Liver (tissue), 8 donors: ENCODE measurements at regions not wholly inside any gene's neighbourhood (a gene's known extent, or its start where the extent isn't known, plus 50 kb on each side); places are given as distances from the start of the nearest gene placed in this dataset.

Experiments
- DNase-seq: peaks from one replicate; pipeline ENCODE4 v3.0.0-alpha.2; 2017; ENCODE audit warnings: low spot score
- H3K27ac ChIP-seq, 2 donors: one replicate each; pipeline ENCODE4 v1.7.0; 2013; ENCODE audit warnings: inconsistent platforms in 2 of 2, low read length in 2 of 2, control low read depth in 1 of 2, low read depth in 1 of 2, mild to moderate bottlenecking in 1 of 2
- H3K27me3 ChIP-seq, 4 donors: one replicate each; pipeline versions ENCODE4 v1.6.1 to v1.7.0; 2013; ENCODE audit warnings: low read length in 3 of 4, inconsistent platforms in 1 of 4, mild to moderate bottlenecking in 1 of 4, moderate library complexity in 1 of 4; ENCODE audit not compliant: control insufficient read depth in 4 of 4, insufficient read depth in 4 of 4
- H3K36me3 ChIP-seq, 4 donors: one replicate each; pipeline versions ENCODE4 v1.6.1 to v1.7.0; 2013; ENCODE audit warnings: low read length in 3 of 4, mild to moderate bottlenecking in 3 of 4, low read depth in 1 of 4, moderate library complexity in 1 of 4; ENCODE audit not compliant: control insufficient read depth in 4 of 4, insufficient read depth in 3 of 4
- H3K4me1 ChIP-seq, 4 donors: one replicate each; pipeline versions ENCODE4 v1.6.1 to v1.7.0; 2013; ENCODE audit warnings: low read length in 3 of 4, mild to moderate bottlenecking in 3 of 4, moderate library complexity in 1 of 4; ENCODE audit not compliant: control insufficient read depth in 4 of 4, insufficient read depth in 4 of 4
- H3K4me3 ChIP-seq, 3 donors: one replicate each; pipeline versions ENCODE4 v1.6.1 to v1.7.0; 2013; ENCODE audit warnings: low read length in 3 of 3, control low read depth in 1 of 3, low read depth in 1 of 3, mild to moderate bottlenecking in 1 of 3
- H3K9ac ChIP-seq, 2 donors: one replicate each; pipeline ENCODE4 v1.7.0; 2013; ENCODE audit warnings: low read length in 2 of 2, mild to moderate bottlenecking in 2 of 2, moderate library complexity in 2 of 2, control low read depth in 1 of 2, low read depth in 1 of 2
- H3K9me3 ChIP-seq, 4 donors: one replicate each; pipeline versions ENCODE4 v1.6.1 to v1.7.0; 2013; ENCODE audit warnings: low read length in 3 of 4; ENCODE audit not compliant: control insufficient read depth in 4 of 4
- ATF3 ChIP-seq: IDR thresholded peaks from 2 replicates; pipeline ENCODE4 v1.6.1; 2016; ENCODE audit warnings: antibody characterized with exemption
- CTCF ChIP-seq: fragments of 150-350 bp; IDR thresholded peaks from 2 replicates; pipeline ENCODE4 v1.5.1; 2017; ENCODE audit warnings: improper control_type of control experiment, low read depth, low read length; ENCODE audit not compliant: missing input control
- EGR1 ChIP-seq, 2 donors: IDR thresholded peaks; 2 replicates each; pipeline ENCODE4 v1.6.1; 2016 to 2018; ENCODE audit warnings: antibody characterized with exemption in 2 of 2, low read depth in 2 of 2
- FOXA1 ChIP-seq: IDR thresholded peaks from 2 replicates; pipeline ENCODE4 v1.6.1; 2016; ENCODE audit warnings: antibody characterized with exemption
- FOXA2 ChIP-seq: IDR thresholded peaks from 2 replicates; pipeline ENCODE4 v1.6.1; 2016; ENCODE audit warnings: antibody characterized with exemption
- GABPA ChIP-seq, 2 donors: IDR thresholded peaks in 1 of 2; conservative IDR thresholded peaks in 1 of 2; 2 replicates each; pipeline ENCODE4 v1.6.1; 2016; ENCODE audit warnings: antibody characterized with exemption in 2 of 2, mild to moderate bottlenecking in 1 of 2, moderate library complexity in 1 of 2
- HNF4A ChIP-seq, 2 donors: conservative IDR thresholded peaks; 2 replicates each; pipeline ENCODE4 v1.6.1; 2016; ENCODE audit warnings: antibody characterized with exemption in 2 of 2, mild to moderate bottlenecking in 2 of 2
- HNF4G ChIP-seq: IDR thresholded peaks from 2 replicates; pipeline ENCODE4 v1.6.1; 2016; ENCODE audit warnings: antibody characterized with exemption
- JUND ChIP-seq, 2 donors: IDR thresholded peaks; 2 replicates each; pipeline ENCODE4 v1.6.1; 2016; ENCODE audit warnings: antibody characterized with exemption in 2 of 2
- MAX ChIP-seq: IDR thresholded peaks from 2 replicates; pipeline ENCODE4 v1.6.1; 2016; ENCODE audit warnings: antibody characterized with exemption
- NR2F2 ChIP-seq: IDR thresholded peaks from 2 replicates; pipeline ENCODE4 v1.6.1; 2016; ENCODE audit warnings: antibody characterized with exemption
- RAD21 ChIP-seq, 2 donors: IDR thresholded peaks; 2 replicates each; pipeline ENCODE4 v1.6.1; 2016; ENCODE audit warnings: antibody characterized with exemption in 2 of 2, mild to moderate bottlenecking in 2 of 2
- REST ChIP-seq: IDR thresholded peaks from 2 replicates; pipeline ENCODE4 v1.6.1; 2016; ENCODE audit warnings: antibody characterized with exemption, mild to moderate bottlenecking
- SP1 ChIP-seq: IDR thresholded peaks from 2 replicates; pipeline ENCODE4 v1.6.1; 2018; ENCODE audit warnings: antibody characterized with exemption, mild to moderate bottlenecking
- TAF1 ChIP-seq: conservative IDR thresholded peaks from 2 replicates; pipeline ENCODE4 v1.6.1; 2016; ENCODE audit warnings: antibody characterized with exemption, mild to moderate bottlenecking
- ZBTB33 ChIP-seq: IDR thresholded peaks from 2 replicates; pipeline ENCODE4 v1.6.1; 2016; ENCODE audit warnings: antibody characterized with exemption
- WGBS: extraction: QIAGEN DNeasy Blood & Tissue Kit; methylation state at CpG from one replicate; pipeline ENCODE4 v1.1.7; 2013; 5-methylcytosine and 5-hydroxymethylcytosine counted together
- donor health status: healthy.
- donor health status: healthy.
- donor health status: healthy.
- donor health status: healthy.
- donor health status: healthy.

- Histone ChIP-seq H3K36me3 (peaks cover 0 to 4% (median 0%) of the 10 kb centered on the region in 4 donors), H3K9ac (no peak overlapping the region), H3K9me3 (no peaks in the 10 kb centered on the region), H3K4me3 (no peak overlapping the region), H3K4me1 (no peaks in the 10 kb centered on the region), H3K27ac (no peak overlapping the region), H3K27me3 (no peaks in the 10 kb centered on the region)
- DNase-seq, result no peak
- TF ChIP-seq NR2F2, result no peak
- no peak for TF ChIP-seq MAX
- no peak for TF ChIP-seq GABPA (IDR thresholded peaks at IDR 0.05 in 1 of 2, conservative IDR thresholded peaks at IDR 0.05 in 1 of 2)
- no peak for TF ChIP-seq HNF4G
- TF ChIP-seq HNF4A (conservative IDR thresholded peaks at IDR 0.05), result no peak
- 98% methylated on average over 4 of the region's 4 CpGs for WGBS
Measured at GRCh38 chr17:14499976-14500375, 199.1 kb downstream of the HS3ST3B1 start.

GRCh38 chr17:14498812-14499211, 197.9 kb downstream of the HS3ST3B1 start:
- H3K27ac ChIP-seq, result no peak overlapping the region
- no peaks in the 10 kb centered on the region for H3K27me3 ChIP-seq
- no peak for DNase-seq
- TF ChIP-seq HNF4G (no peak), HNF4A (conservative IDR thresholded peaks at IDR 0.05) (no peak), REST (no peak), EGR1 (IDR thresholded peaks at IDR 0.05; ENCODE audit: low read depth in 2 of 2) (no peak), NR2F2 (no peak), JUND (IDR thresholded peaks at IDR 0.05) (no peak), ZBTB33 (no peak)
- H3K9ac ChIP-seq, result no peak overlapping the region
- peaks cover 0 to 4% (median 0%) of the 10 kb centered on the region in 4 donors for H3K36me3 ChIP-seq
- H3K9me3 ChIP-seq, result no peaks in the 10 kb centered on the region
- no peak overlapping the region for H3K4me3 ChIP-seq
- WGBS, result 93% methylated on average over 1 of the region's 1 CpG
- H3K4me1 ChIP-seq, result no peaks in the 10 kb centered on the region

GRCh38 chr17:14494161-14494560, 193.3 kb downstream of the HS3ST3B1 start:
- Histone ChIP-seq H3K9me3 (no peaks in the 10 kb centered on the region), H3K4me3 (no peak overlapping the region), H3K36me3 (no peaks in the 10 kb centered on the region), H3K9ac (no peak overlapping the region), H3K27ac (no peak overlapping the region), H3K4me1 (no peaks in the 10 kb centered on the region), H3K27me3 (no peaks in the 10 kb centered on the region)
- DNase-seq, result no peak
- 91% methylated on average over 4 of the region's 4 CpGs for WGBS
- TF ChIP-seq REST (no peak), FOXA1 (no peak), CTCF (no peak), FOXA2 (no peak), ATF3 (no peak), SP1 (no peak), GABPA (IDR thresholded peaks at IDR 0.05 in 1 of 2, conservative IDR thresholded peaks at IDR 0.05 in 1 of 2) (no peak), JUND (IDR thresholded peaks at IDR 0.05) (no peak), EGR1 (IDR thresholded peaks at IDR 0.05; ENCODE audit: low read depth in 2 of 2) (no peak), RAD21 (IDR thresholded peaks at IDR 0.05) (no peak), TAF1 (no peak), NR2F2 (no peak), HNF4A (conservative IDR thresholded peaks at IDR 0.05) (no peak)
